GM23338 (cell line): ENCODE measurements at regions not wholly inside any gene's neighbourhood (a gene's known extent, or its start where the extent isn't known, plus 50 kb on each side); places are given as distances from the start of the nearest gene placed in this dataset.

ENCODE experiments used
- ATAC-seq: fragments of 200-7000 bp; cut with Tn5 transposase; 3 replicates; pipeline ENCODE4 v1.9.1; 2020
- DNase-seq: peaks from one replicate; pipeline ENCODE4 v3.0.0-alpha.2; 2015; ENCODE audit warnings: low spot score
- H2AFZ ChIP-seq: fragments of 200-600 bp; sonication (generic); 2 replicates; pipeline ENCODE4 v1.8.0; 2016; ENCODE audit warnings: antibody characterized with exemption, mild to moderate bottlenecking, moderate library complexity
- H3F3A ChIP-seq: fragments of 200-600 bp; sonication (generic); replicated peaks from 2 replicates; pipeline ENCODE4 v1.8.0; 2017; ENCODE audit warnings: antibody characterized with exemption, mixed run types, low read depth
- H3K27ac ChIP-seq: fragments of 200-600 bp; sonication (generic); 2 replicates; pipeline ENCODE4 v1.6.1; 2016; ENCODE audit warnings: low read depth
- H3K27me3 ChIP-seq: fragments of 200-600 bp; sonication (generic); 2 replicates; pipeline ENCODE4 v1.8.0; 2016; ENCODE audit warnings: mild to moderate bottlenecking, mixed run types, moderate library complexity; ENCODE audit not compliant: insufficient read depth
- H3K36me3 ChIP-seq: fragments of 200-600 bp; sonication (generic); 2 replicates; pipeline ENCODE4 v1.8.0; 2016; ENCODE audit warnings: mild to moderate bottlenecking; ENCODE audit not compliant: insufficient read depth
- H3K4me1 ChIP-seq: fragments of 200-600 bp; sonication (generic); 2 replicates; pipeline ENCODE4 v1.8.0; 2016; ENCODE audit warnings: mild to moderate bottlenecking, moderate library complexity; ENCODE audit not compliant: insufficient read depth
- H3K4me2 ChIP-seq: fragments of 200-600 bp; sonication (generic); 2 replicates; pipeline ENCODE4 v1.7.1; 2017; ENCODE audit warnings: mixed run types
- H3K4me3 ChIP-seq: fragments of 200-600 bp; sonication (generic); 2 replicates; pipeline ENCODE4 v1.6.1; 2016; ENCODE audit warnings: mixed run types
- H3K79me2 ChIP-seq: fragments of 200-600 bp; sonication (generic); replicated peaks from 2 replicates; pipeline ENCODE4 v1.8.0; 2017; ENCODE audit warnings: mild to moderate bottlenecking; ENCODE audit not compliant: insufficient read depth
- H3K9me2 ChIP-seq: fragments of 200-600 bp; sonication (generic); 2 replicates; pipeline ENCODE4 v1.8.0; 2017; ENCODE audit not compliant: insufficient read depth
- H4K20me1 ChIP-seq: fragments of 200-600 bp; sonication (generic); replicated peaks from 2 replicates; pipeline ENCODE4 v1.8.0; 2017; ENCODE audit warnings: mild to moderate bottlenecking; ENCODE audit not compliant: insufficient read depth
- H3K27ac Mint-ChIP-seq: 2 replicates; pipeline ENCODE4 v1.8.0; 2020; ENCODE audit warnings: inconsistent platforms, mild to moderate bottlenecking, moderate library complexity, mixed read lengths
- H3K27me3 Mint-ChIP-seq: 3 replicates; pipeline ENCODE4 v1.8.0; 2022; ENCODE audit warnings: low read depth, mild to moderate bottlenecking, moderate library complexity, mixed read lengths, inconsistent platforms; ENCODE audit not compliant: insufficient read depth, poor library complexity
- H3K36me3 Mint-ChIP-seq: 3 replicates; pipeline ENCODE4 v1.8.0; 2021; ENCODE audit warnings: low read depth, mild to moderate bottlenecking, inconsistent platforms, moderate library complexity, mixed read lengths
- H3K4me1 Mint-ChIP-seq: 3 replicates; pipeline ENCODE4 v1.8.0; 2020; ENCODE audit warnings: mild to moderate bottlenecking, inconsistent platforms, mixed read lengths
- H3K4me3 Mint-ChIP-seq: 3 replicates; pipeline ENCODE4 v1.8.0; 2021; ENCODE audit warnings: moderate library complexity, mild to moderate bottlenecking, inconsistent platforms, mixed read lengths
- H3K9me3 Mint-ChIP-seq: 3 replicates; pipeline ENCODE4 v1.8.0; 2020; ENCODE audit warnings: moderate library complexity, mild to moderate bottlenecking, inconsistent platforms, mixed read lengths
- CTCF ChIP-seq, 2 experiments: fragments of 200-600 bp in 1 of 2; sonication (generic) in 1 of 2; conservative IDR thresholded peaks; 2 replicates each; pipeline versions ENCODE4 v1.5.1 to v1.6.1; 2016 to 2017; ENCODE audit warnings: antibody characterized with exemption in 2 of 2, low read depth in 2 of 2, mild to moderate bottlenecking in 2 of 2, moderate library complexity in 1 of 2
- ETS1 ChIP-seq: IDR thresholded peaks from 2 replicates; pipeline ENCODE4 v1.6.1; 2016; ENCODE audit warnings: antibody characterized with exemption
- ZNF462 ChIP-seq: fragments of 250-450 bp; sonication (Bioruptor Pico); IDR thresholded peaks from 2 replicates; pipeline ENCODE4 v1.5.0; 2020; ENCODE audit warnings: mild to moderate bottlenecking, moderate library complexity

- peak overlapping the region; percentile 19; the same call in 1 of the 2 replicates for H3K4me2 ChIP-seq
- peak; percentile 11 to 58; a peak in 2 of 4 replicates for TF ChIP-seq CTCF (conservative IDR thresholded peaks at IDR 0.05; ENCODE audit: low read depth in 2 of 2)
- no peak for TF ChIP-seq ZNF462 (CRISPR knock-in tag)
- no peak for TF ChIP-seq ETS1
- H3K4me3 ChIP-seq = no peak overlapping the region
- no peak overlapping the region for H3K4me3 Mint-ChIP-seq
- ATAC-seq (peak; percentile 73), DNase-seq (peak; percentile 26)
- peaks cover 25% of the 10 kb centered on the region; the same call in 2 of the 3 replicates for H3K9me3 Mint-ChIP-seq
- H3K9me2 ChIP-seq = no peaks in the 10 kb centered on the region
- no peaks in the 10 kb centered on the region for H3K36me3 ChIP-seq
- H3K27me3 ChIP-seq = peaks cover 67% of the 10 kb centered on the region
- H3K27me3 Mint-ChIP-seq = peaks cover 46% of the 10 kb centered on the region
- no peaks in the 10 kb centered on the region for H3K79me2 ChIP-seq
- peaks cover 18% of the 10 kb centered on the region for H3K4me1 ChIP-seq
- H3F3A ChIP-seq = no peaks in the 10 kb centered on the region
- peaks cover 6% of the 10 kb centered on the region; the same call in 1 of the 3 replicates for H3K36me3 Mint-ChIP-seq
- H3K27ac ChIP-seq = no peak overlapping the region
- H3K27ac Mint-ChIP-seq = no peak overlapping the region
- H4K20me1 ChIP-seq = peaks cover 3% of the 10 kb centered on the region; the same call in 1 of the 2 replicates
- H2AFZ ChIP-seq = no peak overlapping the region
- H3K4me1 Mint-ChIP-seq = peaks cover 26% of the 10 kb centered on the region
Measured at GRCh38 chr2:5914811-5915611, 222.8 kb downstream of the SOX11 start.
